GM19238 (cell line): ENCODE measurements at regions not wholly inside any gene's neighbourhood (a gene's known extent, or its start where the extent isn't known, plus 50 kb on each side); places are given as distances from the start of the nearest gene placed in this dataset.

ENCODE experiments used
- DNase-seq: peaks from one replicate; pipeline ENCODE4 v3.0.0; 2011; ENCODE audit warnings: low spot score; ENCODE audit not compliant: insufficient read length

GRCh38 chr14:39890026-39890425 is 457.8 kb upstream of the FBXO33 start:
- no peak for DNase-seq

GRCh38 chr14:39884091-39884490 is 451.9 kb upstream of the FBXO33 start:
- no peak for DNase-seq

GRCh38 chr14:39880965-39881364 is 448.7 kb upstream of the FBXO33 start:
- DNase-seq, result no peak

- no peak for DNase-seq
Observed at GRCh38 chr14:39880106-39880695, 448.0 kb upstream of the FBXO33 start.

GRCh38 chr14:39877577-39878190 is 445.5 kb upstream of the FBXO33 start:
- DNase-seq, result no peak

- no peak for DNase-seq
Observed at GRCh38 chr14:39876916-39877315, 444.7 kb upstream of the FBXO33 start.

- no peak for DNase-seq
Observed at GRCh38 chr14:39875028-39875427, 442.8 kb upstream of the FBXO33 start.

GRCh38 chr14:39873791-39874190 is 441.6 kb upstream of the FBXO33 start:
- no peak for DNase-seq

- DNase-seq, result no peak
Observed at GRCh38 chr14:39868949-39869348, 436.7 kb upstream of the FBXO33 start.

GRCh38 chr14:39868251-39868650 is 436.0 kb upstream of the FBXO33 start:
- no peak for DNase-seq

GRCh38 chr14:39863441-39863840 is 431.2 kb upstream of the FBXO33 start:
- no peak for DNase-seq

- DNase-seq, result no peak
Observed at GRCh38 chr14:39861696-39862095, 429.5 kb upstream of the FBXO33 start.

- DNase-seq, result no peak
Observed at GRCh38 chr14:39861229-39861600, 429.0 kb upstream of the FBXO33 start.

GRCh38 chr14:39860596-39861228 is 428.5 kb upstream of the FBXO33 start:
- no peak for DNase-seq

GRCh38 chr14:39859314-39859713 is 427.1 kb upstream of the FBXO33 start:
- DNase-seq, result no peak

- no peak for DNase-seq
Observed at GRCh38 chr14:39857376-39858055, 425.3 kb upstream of the FBXO33 start.

GRCh38 chr14:39853441-39853840 is 421.2 kb upstream of the FBXO33 start:
- DNase-seq, result no peak

- no peak for DNase-seq
Observed at GRCh38 chr14:39851202-39851601, 419.0 kb upstream of the FBXO33 start.

GRCh38 chr14:39847852-39848251 is 415.6 kb upstream of the FBXO33 start:
- no peak for DNase-seq

GRCh38 chr14:39847194-39847593 is 415.0 kb upstream of the FBXO33 start:
- no peak for DNase-seq

- DNase-seq, result no peak
Observed at GRCh38 chr14:39843881-39844280, 411.6 kb upstream of the FBXO33 start.

GRCh38 chr14:39841088-39841487 is 408.9 kb upstream of the FBXO33 start:
- DNase-seq, result no peak
